GM12878 (cell line): ENCODE measurements at regions not wholly inside any gene's neighbourhood (a gene's known extent, or its start where the extent isn't known, plus 50 kb on each side); places are given as distances from the start of the nearest gene placed in this dataset.

Experiments used
- BMI1 ChIP-seq: fragments of 450-650 bp; IDR thresholded peaks from 2 replicates; pipeline ENCODE4 v1.6.1; 2016; ENCODE audit warnings: mild to moderate bottlenecking, moderate library complexity, borderline replicate concordance
- CREB1 ChIP-seq: IDR thresholded peaks from 2 replicates; pipeline ENCODE4 v1.6.1; 2012; ENCODE audit warnings: low read depth, mild to moderate bottlenecking, inconsistent platforms
- CTCF ChIP-seq, 3 experiments: IDR thresholded peaks in 2 of 3; conservative IDR thresholded peaks in 1 of 3; 2 replicates each; pipeline ENCODE4 v1.5.1; 2011; ENCODE audit warnings: low read depth in 3 of 3, low read length in 3 of 3, mild to moderate bottlenecking in 3 of 3, control low read depth in 2 of 3, moderate library complexity in 2 of 3, inconsistent platforms in 1 of 3, mixed read lengths in 1 of 3; ENCODE audit not compliant: control insufficient read depth in 2 of 3, insufficient read depth in 1 of 3; ENCODE audit errors: extremely low read depth in 1 of 3
- EZH2 ChIP-seq: IDR thresholded peaks from 2 replicates; pipeline ENCODE4 v1.6.1; 2012; ENCODE audit warnings: low read depth, mild to moderate bottlenecking, control low read depth, inconsistent platforms, low read length, borderline replicate concordance; ENCODE audit not compliant: control insufficient read depth
- FOS ChIP-seq: IDR thresholded peaks from 3 replicates; pipeline ENCODE4 v1.6.1; 2011; ENCODE audit warnings: borderline replicate concordance; ENCODE audit not compliant: insufficient read length; ENCODE audit errors: extremely low read depth
- KAT2A ChIP-seq: conservative IDR thresholded peaks from 2 replicates; pipeline ENCODE4 v1.6.1; 2011; ENCODE audit warnings: low read depth, low read length; ENCODE audit not compliant: control insufficient read depth
- MYC ChIP-seq: IDR thresholded peaks from 2 replicates; pipeline ENCODE4 v1.6.1; 2011; ENCODE audit warnings: mild to moderate bottlenecking, low read length, moderate library complexity, inconsistent platforms; ENCODE audit not compliant: insufficient read depth, insufficient replicate concordance, insufficient read length, severe bottlenecking
- POLR2AphosphoS5 ChIP-seq: IDR thresholded peaks from 2 replicates; pipeline ENCODE4 v1.6.1; 2011; ENCODE audit warnings: mild to moderate bottlenecking, low read length, inconsistent platforms
- TARDBP ChIP-seq: IDR thresholded peaks from 2 replicates; pipeline ENCODE4 v1.6.1; 2016; ENCODE audit warnings: borderline replicate concordance
- TCF3 ChIP-seq: IDR thresholded peaks from 2 replicates; pipeline ENCODE4 v1.6.1; 2012; ENCODE audit warnings: low read depth, mild to moderate bottlenecking, low read length, borderline replicate concordance; ENCODE audit not compliant: insufficient read depth

DNA sequence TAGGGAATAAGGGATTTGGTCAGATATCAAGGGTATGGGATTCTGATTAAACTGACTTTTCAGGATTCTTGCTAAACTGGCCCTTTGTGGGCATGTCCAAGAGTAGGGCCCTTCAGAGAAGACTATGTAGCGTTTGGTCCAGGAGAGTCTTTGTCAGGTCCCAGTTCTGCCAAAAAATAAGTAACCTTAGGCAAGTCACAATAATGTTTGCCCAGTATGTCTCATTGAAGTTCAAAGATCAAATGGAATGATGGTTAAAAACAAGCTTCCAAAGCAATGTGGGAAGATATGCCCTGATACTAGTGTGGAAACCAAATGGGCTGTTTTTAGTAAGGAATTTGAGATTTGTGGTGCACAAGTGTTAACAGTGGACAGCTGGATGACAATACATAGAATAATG is 454.4 kb downstream of the WDR72 start:
- TF ChIP-seq CTCF (IDR thresholded peaks at IDR 0.05 in 2 of 3, conservative IDR thresholded peaks at IDR 0.05 in 1 of 3; ENCODE audit: control insufficient read depth in 2 of 3, extremely low read depth in 1 of 3, insufficient read depth in 1 of 3, low read depth in 3 of 3, low read length in 3 of 3) (no peak), EZH2 (no peak), MYC (no peak), CREB1 (no peak), BMI1 (no peak), TARDBP (no peak), KAT2A (no peak), TCF3 (no peak), POLR2AphosphoS5 (no peak), FOS (no peak)
